Right lobe of liver (tissue), 6 donors: ENCODE measurements at regions not wholly inside any gene's neighbourhood (a gene's known extent, or its start where the extent isn't known, plus 50 kb on each side); places are given as distances from the start of the nearest gene placed in this dataset.
"Not testable (repeated sequence)": the region's sequence is repeated elsewhere in the genome, so short reads cannot be mapped to it uniquely, and the experiment has no call there.

Experiments used
- ATAC-seq, 4 donors: fragments of 200-7000 bp; cut with Tn5 transposase; one replicate each; pipeline ENCODE4 v1.9.1; 2020; ENCODE audit warnings: mild to moderate bottlenecking in 4 of 4, moderate library complexity in 4 of 4
- DNase-seq, 3 donors: peaks; one replicate each; pipeline ENCODE4 v3.0.0-alpha.2; 2020
- H3K27ac ChIP-seq, 3 donors: fragments of 200-600 bp; one replicate each; pipeline ENCODE4 v1.8.0; 2022
- H3K27me3 ChIP-seq, 2 donors: fragments of 200-600 bp; one replicate each; pipeline ENCODE4 v1.8.0; 2022
- H3K36me3 ChIP-seq, 4 donors: fragments of 200-600 bp; sonication (generic) in 1 of 4; one replicate each; pipeline versions ENCODE4 v1.5.1 to v1.8.0; 2017 to 2022; ENCODE audit warnings: control low read depth in 1 of 4
- H3K4me1 ChIP-seq, 4 donors: fragments of 200-600 bp; sonication (generic) in 1 of 4; one replicate each; pipeline versions ENCODE4 v1.5.1 to v1.8.0; 2017 to 2022; ENCODE audit warnings: control low read depth in 1 of 4
- H3K4me3 ChIP-seq, 3 donors: fragments of 200-600 bp; one replicate each; pipeline ENCODE4 v1.8.0; 2022
- H3K9me3 ChIP-seq, 4 donors: fragments of 200-600 bp; sonication (generic) in 1 of 4; one replicate each; pipeline versions ENCODE4 v1.5.1 to v1.8.0; 2017 to 2022; ENCODE audit warnings: control low read depth in 1 of 4
- CTCF ChIP-seq, 4 donors: fragments of 200-600 bp in 3 of 4; fragments of 450-650 bp in 1 of 4; IDR thresholded peaks; one replicate each; pipeline versions ENCODE4 v1.5.1 to v1.8.0; 2016 to 2022; ENCODE audit warnings: antibody characterized with exemption in 4 of 4, mild to moderate bottlenecking in 2 of 4
- POLR2A ChIP-seq: fragments of 450-650 bp; IDR thresholded peaks from one replicate; pipeline ENCODE4 v1.6.1; 2017; ENCODE audit warnings: antibody characterized with exemption, mild to moderate bottlenecking
- WGBS: methylation state at CpG from one replicate; pipeline ENCODE4 v1.1.6; 2018; ENCODE audit warnings: low coverage, low lambda C conversion rate; ENCODE audit not compliant: insufficient coverage; ENCODE audit errors: missing lambda C conversion rate; 5-methylcytosine and 5-hydroxymethylcytosine counted together
- intact Hi-C, 2 donors: fragments of 100-400 bp; cut with DNase I; formaldehyde crosslinking; loops; one replicate each; pipeline versions ENCODE4 v1.11.2 to v1.14.1; 2022
- donor health status: DM: no; HTN: yes; CAD: no.
- donor health status: DM: no; HTN: no; CAD: no.
- donor health status: DM: no; HTN: no; CAD: no.
- donor health status: DM: no; HTN: yes; CAD: no.
- donor health status: DM: no; HTN: yes; CAD: no.

GRCh38 chr1:21368515-21369289 is 71.2 kb upstream of the NBPF3 start:
- ATAC-seq, result peak; percentile 96 to 97 (median 97)
- Histone ChIP-seq H3K27me3 (no peaks in the 10 kb centered on the region), H3K4me3 (no peak overlapping the region), H3K4me1 (no peaks in the 10 kb centered on the region), H3K27ac (no peak overlapping the region), H3K36me3 (no peaks in the 10 kb centered on the region), H3K9me3 (no peaks in the 10 kb centered on the region)
- intact Hi-C loops, result loop anchor here in 1 of 2 donors (5.0 kb wide), 1 partner anchor 136 kb away; no protein-coding TSS in a partner anchor
- WGBS, result 0% methylated on average over 6 of the region's 9 CpGs
- TF ChIP-seq CTCF (IDR thresholded peaks at IDR 0.05) (peak; percentile 93 to 99 (median 96)), POLR2A (no peak)
- DNase-seq, result peak; percentile 82

GRCh38 chr1:21367973-21368514 is 71.9 kb upstream of the NBPF3 start:
- not testable (repeated sequence) for H3K4me1 ChIP-seq, H3K9me3 ChIP-seq, DNase-seq, H3K36me3 ChIP-seq, H3K27ac ChIP-seq, ATAC-seq, H3K27me3 ChIP-seq, H3K4me3 ChIP-seq
- intact Hi-C loops, result loop anchor here in 1 of 2 donors (5.0 kb wide), 1 partner anchor 136 kb away; no protein-coding TSS in a partner anchor
- WGBS, result 43% methylated on average over 12 of the region's 14 CpGs

GRCh38 chr1:21366288-21366687 is 73.6 kb upstream of the NBPF3 start:
- ATAC-seq, result no peak
- no peak overlapping the region for H3K4me3 ChIP-seq

GRCh38 chr1:21365036-21365435 is 74.8 kb upstream of the ECE1 start:
- no peaks in the 10 kb centered on the region for H3K9me3 ChIP-seq
- TF ChIP-seq POLR2A (no peak), CTCF (IDR thresholded peaks at IDR 0.05) (no peak)
- H3K27ac ChIP-seq, result no peak overlapping the region
- H3K27me3 ChIP-seq, result no peaks in the 10 kb centered on the region
- no peaks in the 10 kb centered on the region for H3K36me3 ChIP-seq
- no peak for DNase-seq
- H3K4me3 ChIP-seq, result no peak overlapping the region
- ATAC-seq, result no peak
- no peaks in the 10 kb centered on the region for H3K4me1 ChIP-seq
- intact Hi-C loops, result loop anchor here in 1 of 2 donors (5.0 kb wide), 1 partner anchor 133 kb away; no protein-coding TSS in a partner anchor

More at GRCh38 chr1:21366288-21366687, 73.6 kb upstream of the NBPF3 start:
- TF ChIP-seq POLR2A (no peak), CTCF (IDR thresholded peaks at IDR 0.05) (no peak)
- no peak overlapping the region for H3K27ac ChIP-seq
- no peaks in the 10 kb centered on the region for H3K9me3 ChIP-seq
- intact Hi-C loops, result loop anchor here in 1 of 2 donors (5.0 kb wide), 1 partner anchor 134 kb away; no protein-coding TSS in a partner anchor
- no peaks in the 10 kb centered on the region for H3K4me1 ChIP-seq
- DNase-seq, result no peak
- WGBS, result 17% methylated on average over 3 of the region's 3 CpGs
- H3K27me3 ChIP-seq, result no peaks in the 10 kb centered on the region
- H3K36me3 ChIP-seq, result no peaks in the 10 kb centered on the region

- Histone ChIP-seq H3K4me1 (no peaks in the 10 kb centered on the region), H3K4me3 (no peak overlapping the region), H3K9me3 (no peaks in the 10 kb centered on the region), H3K27me3 (no peaks in the 10 kb centered on the region), H3K36me3 (no peaks in the 10 kb centered on the region), H3K27ac (no peak overlapping the region)
- ATAC-seq (no peak), DNase-seq (no peak)
- WGBS, result 80% methylated on average over 2 of the region's 3 CpGs
- TF ChIP-seq CTCF (IDR thresholded peaks at IDR 0.05), result no peak
- TF ChIP-seq POLR2A, result no peak
- intact Hi-C loops, result loop anchor here in 1 of 2 donors (5.0 kb wide), 1 partner anchor 105 kb away; no protein-coding TSS in a partner anchor
Observed at GRCh38 chr1:21362096-21362495, 71.8 kb upstream of the ECE1 start.
